ENCODE measurements at regions not wholly inside any gene's neighbourhood (a gene's known extent, or its start where the extent isn't known, plus 50 kb on each side); places are given as distances from the start of the nearest gene placed in this dataset.

GRCh38 chr2:20919297-20919800 is 96.4 kb upstream of the LDAH start:
- TF ChIP-seq CTCF (IDR thresholded peaks at IDR 0.05) = no peak
- DNase-seq (ENCODE audit: extremely low spot score, unreplicated experiment) = no peak
- H3K4me3 Mint-ChIP-seq (ENCODE audit: unreplicated experiment) = no peak overlapping the region
- no peaks in the 10 kb centered on the region for H3K9me3 Mint-ChIP-seq (ENCODE audit: unreplicated experiment)
- H3K27ac Mint-ChIP-seq (ENCODE audit: unreplicated experiment) = no peak overlapping the region
- no peaks in the 10 kb centered on the region for H3K36me3 Mint-ChIP-seq (ENCODE audit: unreplicated experiment)
- peaks cover 8% of the 10 kb centered on the region for H3K27me3 Mint-ChIP-seq (ENCODE audit: unreplicated experiment)
- H3K4me1 Mint-ChIP-seq (ENCODE audit: unreplicated experiment) = peaks cover 52% of the 10 kb centered on the region

GRCh38 chr2:20917719-20918572 is 95.0 kb upstream of the LDAH start:
- TF ChIP-seq CTCF (IDR thresholded peaks at IDR 0.05) = no peak
- no peaks in the 10 kb centered on the region for H3K27me3 Mint-ChIP-seq (ENCODE audit: unreplicated experiment)
- no peaks in the 10 kb centered on the region for H3K9me3 Mint-ChIP-seq (ENCODE audit: unreplicated experiment)
- DNase-seq (ENCODE audit: extremely low spot score, unreplicated experiment) = peak; percentile 83
- H3K4me1 Mint-ChIP-seq (ENCODE audit: unreplicated experiment) = peaks cover 46% of the 10 kb centered on the region
- H3K4me3 Mint-ChIP-seq (ENCODE audit: unreplicated experiment) = no peak overlapping the region
- H3K36me3 Mint-ChIP-seq (ENCODE audit: unreplicated experiment) = no peaks in the 10 kb centered on the region
- peak overlapping the region; percentile 87 for H3K27ac Mint-ChIP-seq (ENCODE audit: unreplicated experiment)

GRCh38 chr2:20917287-20917660 is 94.4 kb upstream of the LDAH start:
- no peak for TF ChIP-seq CTCF (IDR thresholded peaks at IDR 0.05)
- Mint-ChIP-seq H3K4me3 (ENCODE audit: unreplicated experiment) (no peak overlapping the region), H3K4me1 (ENCODE audit: unreplicated experiment) (peaks cover 46% of the 10 kb centered on the region), H3K27ac (ENCODE audit: unreplicated experiment) (peak overlapping the region; percentile 87), H3K27me3 (ENCODE audit: unreplicated experiment) (no peaks in the 10 kb centered on the region), H3K36me3 (ENCODE audit: unreplicated experiment) (no peaks in the 10 kb centered on the region), H3K9me3 (ENCODE audit: unreplicated experiment) (no peaks in the 10 kb centered on the region)
- peak; percentile 82 for DNase-seq (ENCODE audit: extremely low spot score, unreplicated experiment)

- peaks cover 46% of the 10 kb centered on the region for H3K4me1 Mint-ChIP-seq (ENCODE audit: unreplicated experiment)
- H3K9me3 Mint-ChIP-seq (ENCODE audit: unreplicated experiment) = no peaks in the 10 kb centered on the region
- peak; percentile 57 for DNase-seq (ENCODE audit: extremely low spot score, unreplicated experiment)
Observed at GRCh38 chr2:20916604-20917286, 93.8 kb upstream of the LDAH start.

More at GRCh38 chr2:20916604-20917286, 93.8 kb upstream of the LDAH start:
- peaks cover 2% of the 10 kb centered on the region for H3K27me3 Mint-ChIP-seq (ENCODE audit: unreplicated experiment)
- peak; percentile 35 for TF ChIP-seq CTCF (IDR thresholded peaks at IDR 0.05)
- no peak overlapping the region for H3K4me3 Mint-ChIP-seq (ENCODE audit: unreplicated experiment)
- H3K27ac Mint-ChIP-seq (ENCODE audit: unreplicated experiment) = peak overlapping the region; percentile 87
- H3K36me3 Mint-ChIP-seq (ENCODE audit: unreplicated experiment) = no peaks in the 10 kb centered on the region

Measured in osteocyte (in vitro differentiated cells).